Erythroblast (primary cell): ENCODE measurements at regions not wholly inside any gene's neighbourhood (a gene's known extent, or its start where the extent isn't known, plus 50 kb on each side); places are given as distances from the start of the nearest gene placed in this dataset.

Experiments used
- GATA1 ChIP-seq: IDR thresholded peaks from 2 replicates; pipeline ENCODE4 v1.6.1; 2011; ENCODE audit warnings: low read depth, mild to moderate bottlenecking, control low read depth, low read length, moderate library complexity
- POLR2A ChIP-seq: IDR thresholded peaks from 2 replicates; pipeline ENCODE4 v1.6.1; 2011; ENCODE audit warnings: mild to moderate bottlenecking, low read length

- TF ChIP-seq POLR2A (no peak), GATA1 (no peak)
Observed at GRCh38 chr4:81623434-81623833, 151.7 kb upstream of the RASGEF1B start.
